GM12878 (cell line): ENCODE measurements at regions not wholly inside any gene's neighbourhood (a gene's known extent, or its start where the extent isn't known, plus 50 kb on each side); places are given as distances from the start of the nearest gene placed in this dataset.

Experiments
- ATAC-seq: fragments of 200-7000 bp; cut with Tn5 transposase; 3 replicates; pipeline ENCODE4 v1.9.1; 2020; ENCODE audit warnings: mild to moderate bottlenecking, moderate library complexity
- BruUV-seq: library from RNA; stranded (reverse); fragments of 400-500 nt; replicated peaks from 2 replicates; lab custom pipeline; 2021; lab: Mats Ljungman, UMichigan
- CTCF ChIA-PET: fragments of 300-600 bp; sonication (Branson Sonifier 250); formaldehyde crosslinking; extraction: SDS; loops from one replicate; lab custom pipeline; 2021; ENCODE audit warnings: inconsistent platforms; lab: Yijun Ruan, JAX
- POLR2A ChIA-PET: fragments of 350-600 bp; formaldehyde crosslinking; extraction: SDS; loops from one replicate; lab custom pipeline; 2021; ENCODE audit warnings: inconsistent platforms; lab: Charles Lee
- RAD21 ChIA-PET: fragments of 300-600 bp; sonication (Branson Sonifier 250); formaldehyde crosslinking; loops from one replicate; lab custom pipeline; 2023; ENCODE audit warnings: antibody characterized with exemption; ENCODE audit not compliant: unreplicated experiment; lab: Charles Lee
- SMC1A ChIA-PET: fragments of 300-600 bp; sonication (Branson Sonifier 250); formaldehyde crosslinking; loops from one replicate; lab custom pipeline; 2023; ENCODE audit not compliant: unreplicated experiment, uncharacterized antibody; lab: Charles Lee
- DNase-seq: peaks from one replicate; pipeline ENCODE4 v3.0.0-alpha.2; 2011; ENCODE audit warnings: low read depth, low spot score
- FAIRE-seq: peaks from 3 replicates; lab custom pipeline; 2011; peaks lifted over from hg19 to GRCh38; lab: Jason Lieb, UNC
- H2AFZ ChIP-seq: 2 replicates; pipeline ENCODE4 v1.6.0; 2011; ENCODE audit warnings: low read depth, low read length, control low read depth; ENCODE audit not compliant: control insufficient read depth
- H3K27ac ChIP-seq: 2 replicates; pipeline ENCODE4 v1.5.1; 2011; ENCODE audit warnings: control low read depth; ENCODE audit not compliant: control insufficient read depth, insufficient read depth
- H3K27me3 ChIP-seq, 2 experiments: replicated peaks in 1 of 2; 2 replicates each; pipeline versions ENCODE4 v1.6.0 to v1.6.1; 2011; ENCODE audit warnings: low read length in 1 of 2; ENCODE audit not compliant: control insufficient read depth in 2 of 2, insufficient read depth in 2 of 2
- H3K36me3 ChIP-seq, 2 experiments: 2 replicates each; pipeline ENCODE4 v1.5.1; 2011; ENCODE audit warnings: low read length in 1 of 2; ENCODE audit not compliant: control insufficient read depth in 2 of 2, insufficient read depth in 2 of 2
- H3K4me1 ChIP-seq: 2 replicates; pipeline ENCODE4 v1.6.1; 2011; ENCODE audit warnings: mild to moderate bottlenecking, low read length, moderate library complexity, mixed read lengths; ENCODE audit not compliant: control insufficient read depth, insufficient read depth
- H3K4me2 ChIP-seq: 2 replicates; pipeline ENCODE4 v1.6.0; 2011; ENCODE audit warnings: control low read depth; ENCODE audit not compliant: control insufficient read depth, insufficient read depth
- H3K4me3 ChIP-seq: fragments of 200-600 bp; sonication (generic); 2 replicates; pipeline ENCODE4 v1.5.1; 2016
- H3K79me2 ChIP-seq: 2 replicates; pipeline ENCODE4 v1.6.0; 2011; ENCODE audit warnings: low read length; ENCODE audit not compliant: control insufficient read depth, insufficient read depth
- H3K9ac ChIP-seq: 2 replicates; pipeline ENCODE4 v1.8.0; 2011; ENCODE audit warnings: low read length, control low read depth, mixed read lengths; ENCODE audit not compliant: control insufficient read depth, insufficient read depth
- H3K9me3 ChIP-seq: replicated peaks from 3 replicates; pipeline ENCODE4 v1.5.1; 2011; ENCODE audit warnings: mild to moderate bottlenecking, low read length; ENCODE audit not compliant: control insufficient read depth, insufficient read depth
- H4K20me1 ChIP-seq: 2 replicates; pipeline ENCODE4 v1.6.0; 2011; ENCODE audit not compliant: control insufficient read depth, insufficient read depth
- ASH2L ChIP-seq: fragments of 300-600, 200-600 bp; sonication (generic); IDR thresholded peaks from 2 replicates; pipeline ENCODE4 v1.6.1; 2017; ENCODE audit warnings: low read depth, mild to moderate bottlenecking, borderline replicate concordance
- CREM ChIP-seq: IDR thresholded peaks from 2 replicates; pipeline ENCODE4 v1.6.1; 2014; ENCODE audit warnings: antibody characterized with exemption, low read depth
- E4F1 ChIP-seq: fragments of 450-650 bp; IDR thresholded peaks from 2 replicates; pipeline ENCODE4 v1.6.1; 2018; ENCODE audit warnings: borderline replicate concordance, mild to moderate bottlenecking; ENCODE audit not compliant: partially characterized antibody
- NR2C2 ChIP-seq: IDR thresholded peaks from 2 replicates; pipeline ENCODE4 v1.6.1; 2011; ENCODE audit warnings: borderline replicate concordance, low read depth; ENCODE audit not compliant: control insufficient read depth, insufficient read length
- POLR2AphosphoS2 ChIP-seq: IDR thresholded peaks from 2 replicates; pipeline ENCODE4 v1.6.1; 2011; ENCODE audit warnings: low read depth, mild to moderate bottlenecking, low read length, improper control_type of control experiment, moderate library complexity
- TCF3 ChIP-seq: IDR thresholded peaks from 2 replicates; pipeline ENCODE4 v1.6.1; 2012; ENCODE audit warnings: low read depth, mild to moderate bottlenecking, low read length, borderline replicate concordance; ENCODE audit not compliant: insufficient read depth
- ZNF274 ChIP-seq: IDR thresholded peaks from one replicate; pipeline ENCODE4 v1.8.0; 2011; ENCODE audit not compliant: insufficient read length, insufficient read depth
- in situ Hi-C: fragments of 300-500 bp; cut with MboI; formaldehyde crosslinking; loops from 9 replicates; pipeline ENCODE4 v1.14.3; 2018; ENCODE audit warnings: mixed read lengths
- intact Hi-C: fragments of 100-400 bp; cut with micrococcal nuclease; formaldehyde crosslinking; loops from one replicate; pipeline ENCODE4 v1.14.2; 2022; ENCODE audit not compliant: unreplicated experiment

- Histone ChIP-seq H3K36me3 (no peaks in the 10 kb centered on the region), H3K27me3 (no peaks in the 10 kb centered on the region), H4K20me1 (no peaks in the 10 kb centered on the region), H3K4me3 (no peak overlapping the region), H2AFZ (no peak overlapping the region), H3K27ac (no peak overlapping the region), H3K9ac (no peak overlapping the region), H3K4me1 (no peaks in the 10 kb centered on the region), H3K79me2 (no peaks in the 10 kb centered on the region), H3K9me3 (no peaks in the 10 kb centered on the region), H3K4me2 (no peak overlapping the region)
- no peak for FAIRE-seq
- SMC1A ChIA-PET, result no interaction called here
- in situ Hi-C loops, result no loop called here
- TF ChIP-seq ASH2L, result no peak
- TF ChIP-seq CREM, result no peak
- TF ChIP-seq ZNF274, result no peak
- TF ChIP-seq POLR2AphosphoS2, result no peak
- no peak for TF ChIP-seq NR2C2
- TF ChIP-seq E4F1, result no peak
- TF ChIP-seq TCF3, result no peak
- no peak for ATAC-seq
- intact Hi-C loops, result no loop called here
- CTCF ChIA-PET, result interaction anchor here (1.0 kb wide), 1 partner anchor 10 kb away, joined by 3 read pairs; no protein-coding TSS in a partner anchor
- POLR2A ChIA-PET, result no interaction called here
- RAD21 ChIA-PET, result no interaction called here
- DNase-seq, result no peak
- no TSS peak for BruUV-seq
Measured at GRCh38 chr11:104524254-104524653, 360.3 kb upstream of the PDGFD start.
